Fibroblast of lung (primary cell): ENCODE measurements at regions not wholly inside any gene's neighbourhood (a gene's known extent, or its start where the extent isn't known, plus 50 kb on each side); places are given as distances from the start of the nearest gene placed in this dataset.

Experiments used
- CTCF ChIP-seq, 2 donors: IDR thresholded peaks in 1 of 2; conservative IDR thresholded peaks in 1 of 2; 1 replicate in 1 of 2; 2 replicates in 1 of 2; pipeline ENCODE4 v1.5.1; 2011 to 2012; ENCODE audit warnings: low read length in 2 of 2, control low read depth in 1 of 2, inconsistent platforms in 1 of 2, low read depth in 1 of 2, mild to moderate bottlenecking in 1 of 2
- EZH2 ChIP-seq: IDR thresholded peaks from 2 replicates; pipeline ENCODE4 v1.5.1; 2012; ENCODE audit warnings: low read length, control low read depth, mild to moderate bottlenecking; ENCODE audit errors: missing control alignments

GRCh38 chr2:107592280-107592624, 234.4 kb upstream of the RGPD4 start:
- TF ChIP-seq CTCF (conservative IDR thresholded peaks at IDR 0.05 in 1 of 2, IDR thresholded peaks at IDR 0.05 in 1 of 2; ENCODE audit: low read depth in 1 of 2, low read length in 2 of 2) (no peak), EZH2 (no peak)
